Left renal pelvis (tissue), 4 donors: ENCODE measurements at regions not wholly inside any gene's neighbourhood (a gene's known extent, or its start where the extent isn't known, plus 50 kb on each side); places are given as distances from the start of the nearest gene placed in this dataset.

Source experiments
- DNase-seq, 4 donors: peaks; one replicate each; pipeline ENCODE4 v3.0.0-alpha.2; 2013; ENCODE audit warnings: low read depth in 4 of 4, low spot score in 3 of 4

GRCh38 chr2:45182667-45183295 lies 173.5 kb upstream of the SIX2 start:
- no peak for DNase-seq

GRCh38 chr2:45180779-45181178 lies 171.5 kb upstream of the SIX2 start:
- no peak for DNase-seq

GRCh38 chr2:45180033-45180746 lies 170.9 kb upstream of the SIX2 start:
- no peak for DNase-seq

GRCh38 chr2:45178854-45179253 lies 169.6 kb upstream of the SIX2 start:
- no peak for DNase-seq

GRCh38 chr2:45178359-45178758 lies 169.1 kb upstream of the SIX2 start:
- no peak for DNase-seq

- no peak for DNase-seq
Observed at GRCh38 chr2:45177870-45178269, 168.6 kb upstream of the SIX2 start.

- DNase-seq: no peak
Observed at GRCh38 chr2:45176390-45176789, 167.1 kb upstream of the SIX2 start.

- no peak for DNase-seq
Observed at GRCh38 chr2:45173513-45173912, 164.3 kb upstream of the SIX2 start.

GRCh38 chr2:45172760-45173392 lies 163.6 kb upstream of the SIX2 start:
- no peak for DNase-seq

GRCh38 chr2:45172142-45172541 lies 162.9 kb upstream of the SIX2 start:
- no peak for DNase-seq

GRCh38 chr2:45171136-45171501 lies 161.9 kb upstream of the SIX2 start:
- no peak for DNase-seq

GRCh38 chr2:45170191-45171135 lies 161.2 kb upstream of the SIX2 start:
- DNase-seq: no peak

GRCh38 chr2:45169339-45170190 lies 160.3 kb upstream of the SIX2 start:
- no peak for DNase-seq

GRCh38 chr2:45168711-45169338 lies 159.6 kb upstream of the SIX2 start:
- DNase-seq: no peak

- no peak for DNase-seq
Observed at GRCh38 chr2:45167920-45168629, 158.8 kb upstream of the SIX2 start.

- DNase-seq: no peak
Observed at GRCh38 chr2:45166229-45166890, 157.1 kb upstream of the SIX2 start.

GRCh38 chr2:45162711-45163110 lies 153.5 kb upstream of the SIX2 start:
- no peak for DNase-seq

- DNase-seq: no peak
Observed at GRCh38 chr2:45156605-45157004, 147.4 kb upstream of the SIX2 start.
